Neuronal stem cell (in vitro differentiated cells): ENCODE measurements at regions not wholly inside any gene's neighbourhood (a gene's known extent, or its start where the extent isn't known, plus 50 kb on each side); places are given as distances from the start of the nearest gene placed in this dataset.

Experiments used
- DNase-seq: peaks from one replicate; pipeline ENCODE4 v3.0.0-alpha.2; 2013; ENCODE audit warnings: low spot score
- H2AFZ ChIP-seq: one replicate; pipeline ENCODE4 v1.6.1; 2013; ENCODE audit warnings: mild to moderate bottlenecking, low read length, inconsistent platforms
- H2AK5ac ChIP-seq: 2 replicates; pipeline ENCODE4 v1.6.1; 2013; ENCODE audit warnings: low read depth, mild to moderate bottlenecking, inconsistent platforms, low read length, moderate library complexity, mixed read lengths
- H2BK120ac ChIP-seq: 2 replicates; pipeline ENCODE4 v1.6.1; 2013; ENCODE audit warnings: low read depth, mild to moderate bottlenecking, inconsistent platforms, low read length, moderate library complexity, mixed read lengths
- H2BK12ac ChIP-seq: one replicate; pipeline ENCODE4 v1.6.1; 2013; ENCODE audit warnings: low read length, inconsistent platforms
- H2BK15ac ChIP-seq: 2 replicates; pipeline ENCODE4 v1.6.1; 2013; ENCODE audit warnings: mild to moderate bottlenecking, low read length, inconsistent platforms, mixed read lengths
- H2BK5ac ChIP-seq: one replicate; pipeline ENCODE4 v1.6.1; 2013; ENCODE audit warnings: inconsistent platforms, mild to moderate bottlenecking, low read length, moderate library complexity
- H3K14ac ChIP-seq: one replicate; pipeline ENCODE4 v1.6.1; 2013; ENCODE audit warnings: low read length, inconsistent platforms
- H3K18ac ChIP-seq: 2 replicates; pipeline ENCODE4 v1.6.1; 2013; ENCODE audit warnings: low read length, inconsistent platforms
- H3K23ac ChIP-seq: 2 replicates; pipeline ENCODE4 v1.6.1; 2013; ENCODE audit warnings: low read depth, mild to moderate bottlenecking, mixed read lengths, low read length, inconsistent platforms; ENCODE audit not compliant: poor library complexity
- H3K27ac ChIP-seq: replicated peaks from 3 replicates; pipeline ENCODE4 v1.5.1; 2013; ENCODE audit warnings: low read length, inconsistent platforms
- H3K27me3 ChIP-seq, 3 experiments: 2 replicates each; pipeline ENCODE4 v1.6.1; 2013; ENCODE audit warnings: low read length in 3 of 3, mild to moderate bottlenecking in 2 of 3, inconsistent platforms in 1 of 3, low read depth in 1 of 3, mixed read lengths in 1 of 3, moderate library complexity in 1 of 3; ENCODE audit not compliant: control insufficient read depth in 3 of 3, insufficient read depth in 3 of 3
- H3K36me3 ChIP-seq, 2 donors: replicated peaks in 1 of 2; 2 replicates each; pipeline ENCODE4 v1.6.1; 2013; ENCODE audit warnings: low read length in 2 of 2; ENCODE audit not compliant: control insufficient read depth in 2 of 2, insufficient read depth in 2 of 2
- H3K4ac ChIP-seq: 2 replicates; pipeline ENCODE4 v1.6.1; 2013; ENCODE audit warnings: inconsistent platforms, mild to moderate bottlenecking, low read length, moderate library complexity
- H3K4me1 ChIP-seq, 2 donors: 1 replicate in 1 of 2; 2 replicates in 1 of 2; pipeline ENCODE4 v1.6.1; 2013; ENCODE audit warnings: low read length in 2 of 2, low read depth in 1 of 2; ENCODE audit not compliant: control insufficient read depth in 2 of 2, insufficient read depth in 1 of 2
- H3K4me2 ChIP-seq: one replicate; pipeline ENCODE4 v1.6.1; 2013; ENCODE audit warnings: mild to moderate bottlenecking, low read length, inconsistent platforms; ENCODE audit not compliant: insufficient read depth, poor library complexity, severe bottlenecking
- H3K4me3 ChIP-seq, 2 donors: 2 replicates each; pipeline ENCODE4 v1.5.1; 2013; ENCODE audit warnings: low read length in 2 of 2, mild to moderate bottlenecking in 2 of 2, inconsistent platforms in 1 of 2, moderate library complexity in 1 of 2
- H3K79me1 ChIP-seq: one replicate; pipeline ENCODE4 v1.6.1; 2013; ENCODE audit warnings: low read depth, mild to moderate bottlenecking, inconsistent platforms, low read length, moderate library complexity
- H3K9ac ChIP-seq: one replicate; pipeline ENCODE4 v1.6.1; 2013; ENCODE audit warnings: mild to moderate bottlenecking, low read depth, low read length, inconsistent platforms; ENCODE audit not compliant: poor library complexity
- H3K9me3 ChIP-seq, 2 donors: replicated peaks in 1 of 2; 2 replicates each; pipeline versions ENCODE3 to v1.6.1; 2013; ENCODE audit warnings: low read length in 2 of 2, mild to moderate bottlenecking in 2 of 2, inconsistent platforms in 1 of 2, low read depth in 1 of 2, mixed read lengths in 1 of 2, moderate library complexity in 1 of 2; ENCODE audit not compliant: control insufficient read depth in 2 of 2, insufficient read depth in 1 of 2
- H4K8ac ChIP-seq: one replicate; pipeline ENCODE4 v1.6.1; 2013; ENCODE audit warnings: low read depth, mild to moderate bottlenecking, inconsistent platforms, low read length, moderate library complexity
- H4K91ac ChIP-seq: one replicate; pipeline ENCODE4 v1.6.1; 2013; ENCODE audit warnings: low read length, low read depth, mild to moderate bottlenecking, inconsistent platforms; ENCODE audit not compliant: poor library complexity
- WGBS, 2 donors: extraction: QIAGEN DNeasy Blood & Tissue Kit; methylation state at CpG; one replicate each; pipeline ENCODE4 v1.1.7; 2013; ENCODE audit warnings: missing lambda C conversion rate in 2 of 2, mixed read lengths in 1 of 2; ENCODE audit not compliant: insufficient read length in 2 of 2, insufficient replicate concordance in 1 of 2; ENCODE audit errors: extremely low coverage in 2 of 2; 5-methylcytosine and 5-hydroxymethylcytosine counted together

- no CpG with 5 or more reads among the region's 5 CpGs for WGBS, 2 donors
- no peak overlapping the region for H2AK5ac ChIP-seq
- no peaks in the 10 kb centered on the region for H3K36me3 ChIP-seq
- no peak overlapping the region for H3K14ac ChIP-seq
- H3K27me3 ChIP-seq = no peaks in the 10 kb centered on the region
- H2BK12ac ChIP-seq = no peak overlapping the region
- no peak overlapping the region for H3K23ac ChIP-seq
- H2BK15ac ChIP-seq = no peak overlapping the region
- no peaks in the 10 kb centered on the region for H3K9me3 ChIP-seq
- H3K4me2 ChIP-seq = no peak overlapping the region
- no peak overlapping the region for H3K9ac ChIP-seq
- no peak overlapping the region for H3K4me3 ChIP-seq
- no peak for DNase-seq
- no peak overlapping the region for H3K4ac ChIP-seq
- H3K27ac ChIP-seq = no peak overlapping the region
- H2BK120ac ChIP-seq = no peak overlapping the region
- H3K79me1 ChIP-seq = no peaks in the 10 kb centered on the region
- H4K91ac ChIP-seq = no peak overlapping the region
- H3K18ac ChIP-seq = no peak overlapping the region
- H4K8ac ChIP-seq = no peak overlapping the region
- H2AFZ ChIP-seq = no peak overlapping the region
- H2BK5ac ChIP-seq = no peak overlapping the region
- no peaks in the 10 kb centered on the region for H3K4me1 ChIP-seq
These were observed 563.1 kb upstream of the ISX start for GRCh38 chr22:34502821-34503220.

GRCh38 chr22:34508797-34509196, 557.2 kb upstream of the ISX start:
- H4K91ac ChIP-seq = no peak overlapping the region
- no peak overlapping the region for H2AFZ ChIP-seq
- DNase-seq = no peak
- H3K4ac ChIP-seq = no peak overlapping the region
- H3K27ac ChIP-seq = no peak overlapping the region
- no peak overlapping the region for H3K14ac ChIP-seq
- no peak overlapping the region for H2BK15ac ChIP-seq
- no peak overlapping the region for H2BK12ac ChIP-seq
- no peak overlapping the region for H3K9ac ChIP-seq
- no peaks in the 10 kb centered on the region for H3K79me1 ChIP-seq
- no peak overlapping the region for H3K18ac ChIP-seq
- H2BK120ac ChIP-seq = no peak overlapping the region
- H3K27me3 ChIP-seq = no peaks in the 10 kb centered on the region
- H2AK5ac ChIP-seq = no peak overlapping the region
- no peaks in the 10 kb centered on the region for H3K9me3 ChIP-seq
- H3K4me2 ChIP-seq = no peak overlapping the region
- no CpG with 5 or more reads among the region's 6 CpGs for WGBS, 2 donors
- no peak overlapping the region for H3K4me3 ChIP-seq
- no peak overlapping the region for H3K23ac ChIP-seq
- no peaks in the 10 kb centered on the region for H3K4me1 ChIP-seq
- no peak overlapping the region for H2BK5ac ChIP-seq
- no peak overlapping the region for H4K8ac ChIP-seq
- H3K36me3 ChIP-seq = no peaks in the 10 kb centered on the region

GRCh38 chr22:34526681-34527080, 539.3 kb upstream of the ISX start:
- H3K36me3 ChIP-seq = no peaks in the 10 kb centered on the region
- H2BK12ac ChIP-seq = no peak overlapping the region
- no peak overlapping the region for H3K14ac ChIP-seq
- H2AK5ac ChIP-seq = no peak overlapping the region
- no peak overlapping the region for H2BK5ac ChIP-seq
- H3K79me1 ChIP-seq = no peaks in the 10 kb centered on the region
- no peaks in the 10 kb centered on the region for H3K4me1 ChIP-seq
- H4K91ac ChIP-seq = no peak overlapping the region
- no peak overlapping the region for H3K23ac ChIP-seq
- H3K4me2 ChIP-seq = no peak overlapping the region
- H3K4ac ChIP-seq = no peak overlapping the region
- no peak overlapping the region for H3K27ac ChIP-seq
- H4K8ac ChIP-seq = no peak overlapping the region
- no peak for DNase-seq
- H2AFZ ChIP-seq = no peak overlapping the region
- H2BK15ac ChIP-seq = no peak overlapping the region
- H3K18ac ChIP-seq = no peak overlapping the region
- no peak overlapping the region for H2BK120ac ChIP-seq
- no peaks in the 10 kb centered on the region for H3K9me3 ChIP-seq
- H3K4me3 ChIP-seq = no peak overlapping the region
- H3K9ac ChIP-seq = no peak overlapping the region
- no CpG with 5 or more reads among the region's 2 CpGs for WGBS, 2 donors
- H3K27me3 ChIP-seq = no peaks in the 10 kb centered on the region

DNA sequence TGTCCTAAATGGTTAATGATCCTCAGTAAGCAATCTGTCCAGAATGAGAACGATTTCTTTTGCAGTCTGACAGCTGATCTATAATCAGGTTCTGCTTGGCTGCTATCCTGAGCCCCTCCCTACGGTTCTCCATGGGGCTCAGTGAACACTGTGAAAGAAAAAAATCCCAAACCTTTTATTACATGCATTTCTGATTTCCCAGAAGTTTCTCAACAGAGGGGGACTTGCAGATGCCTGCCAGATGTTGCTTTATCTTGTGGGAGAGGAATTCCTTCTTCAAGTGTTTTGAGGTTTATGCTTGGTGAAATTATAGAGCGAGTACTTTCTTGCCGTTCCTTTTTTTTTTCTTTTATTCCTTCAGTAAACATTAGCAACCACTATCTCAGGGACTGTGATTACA, 531.9 kb upstream of the ISX start:
- no CpG with 5 or more reads among the region's 4 CpGs for WGBS, 2 donors
- no peak overlapping the region for H4K91ac ChIP-seq

More for the DNA sequence above, 531.9 kb upstream of the ISX start:
- H3K27me3 ChIP-seq = no peaks in the 10 kb centered on the region
- no peak for DNase-seq
- H2BK5ac ChIP-seq = no peak overlapping the region
- no peak overlapping the region for H4K8ac ChIP-seq
- H3K18ac ChIP-seq = no peak overlapping the region
- H3K14ac ChIP-seq = no peak overlapping the region
- no peak overlapping the region for H2BK12ac ChIP-seq
- H2AFZ ChIP-seq = no peak overlapping the region
- H3K4me1 ChIP-seq = no peaks in the 10 kb centered on the region
- H3K36me3 ChIP-seq = no peaks in the 10 kb centered on the region
- no peak overlapping the region for H3K9ac ChIP-seq
- no peak overlapping the region for H3K23ac ChIP-seq
- no peak overlapping the region for H3K4ac ChIP-seq
- H3K4me2 ChIP-seq = no peak overlapping the region
- H3K9me3 ChIP-seq = no peaks in the 10 kb centered on the region
- H2AK5ac ChIP-seq = no peak overlapping the region
- no peak overlapping the region for H2BK15ac ChIP-seq
- H3K4me3 ChIP-seq = no peak overlapping the region
- H3K27ac ChIP-seq = no peak overlapping the region
- H3K79me1 ChIP-seq = no peaks in the 10 kb centered on the region
- H2BK120ac ChIP-seq = no peak overlapping the region
